Hepatocyte (in vitro differentiated cells): ENCODE measurements at regions not wholly inside any gene's neighbourhood (a gene's known extent, or its start where the extent isn't known, plus 50 kb on each side); places are given as distances from the start of the nearest gene placed in this dataset.
A peak's percentile ranks its signal among the peaks of the same experiment; 100 is the strongest.

ENCODE experiments used
- DNase-seq: peaks from one replicate; pipeline ENCODE4 v3.0.0-alpha.2; 2016; ENCODE audit warnings: low spot score
- H2AFZ ChIP-seq: fragments of 200-600 bp; sonication (generic); 2 replicates; pipeline ENCODE4 v1.6.0; 2016; ENCODE audit warnings: antibody characterized with exemption, mild to moderate bottlenecking
- H3K27ac ChIP-seq: fragments of 200-600 bp; sonication (generic); 2 replicates; pipeline ENCODE4 v1.5.1; 2016; ENCODE audit warnings: mild to moderate bottlenecking
- H3K27me3 ChIP-seq: fragments of 200-600 bp; sonication (generic); 2 replicates; pipeline ENCODE4 v1.6.1; 2016
- H3K36me3 ChIP-seq: fragments of 200-600 bp; sonication (generic); replicated peaks from 2 replicates; pipeline ENCODE4 v1.5.1; 2016; ENCODE audit warnings: low read depth; ENCODE audit not compliant: insufficient read depth
- H3K4me1 ChIP-seq: fragments of 200-600 bp; sonication (generic); 2 replicates; pipeline ENCODE4 v1.5.1; 2016; ENCODE audit warnings: mild to moderate bottlenecking, moderate library complexity; ENCODE audit not compliant: insufficient read depth
- H3K4me2 ChIP-seq: fragments of 200-600 bp; sonication (generic); 2 replicates; pipeline ENCODE4 v1.6.0; 2016
- H3K4me3 ChIP-seq: fragments of 200-600 bp; sonication (generic); 2 replicates; pipeline ENCODE4 v1.5.1; 2016; ENCODE audit warnings: mild to moderate bottlenecking
- H3K79me2 ChIP-seq: fragments of 200-600 bp; sonication (generic); 2 replicates; pipeline ENCODE4 v1.6.0; 2017; ENCODE audit warnings: mild to moderate bottlenecking
- H3K9me2 ChIP-seq: fragments of 200-600 bp; sonication (generic); replicated peaks from 2 replicates; pipeline ENCODE4 v1.6.0; 2017; ENCODE audit warnings: mild to moderate bottlenecking; ENCODE audit not compliant: insufficient read depth
- H3K9me3 ChIP-seq: fragments of 200-600 bp; sonication (generic); 2 replicates; pipeline ENCODE4 v1.5.1; 2016; ENCODE audit warnings: low read depth, mild to moderate bottlenecking
- H4K20me1 ChIP-seq: fragments of 200-600 bp; sonication (generic); 2 replicates; pipeline ENCODE4 v1.6.0; 2016; ENCODE audit warnings: mild to moderate bottlenecking; ENCODE audit not compliant: insufficient read depth, poor library complexity, severe bottlenecking
- EZH2 ChIP-seq: fragments of 200-600 bp; sonication (generic); IDR thresholded peaks from 2 replicates; pipeline ENCODE4 v1.6.1; 2016; ENCODE audit warnings: antibody characterized with exemption, mild to moderate bottlenecking, borderline replicate concordance
- EZH2phosphoT487 ChIP-seq: fragments of 200-600 bp; sonication (generic); IDR thresholded peaks from one replicate; pipeline ENCODE4 v1.6.1; 2018; ENCODE audit warnings: antibody characterized with exemption, mild to moderate bottlenecking, low read depth, moderate library complexity; ENCODE audit not compliant: unreplicated experiment, severe bottlenecking
- WGBS: methylation state at CpG from one replicate; pipeline ENCODE4 v1.1.6; 2016; ENCODE audit warnings: low lambda C conversion rate; ENCODE audit errors: missing lambda C conversion rate; 5-methylcytosine and 5-hydroxymethylcytosine counted together
- TF ChIP-seq, protein P1 (sequence below): fragments of 200-600 bp; sonication (generic); IDR thresholded peaks from 2 replicates; pipeline ENCODE4 v1.5.1; 2016; ENCODE audit warnings: antibody characterized with exemption, mild to moderate bottlenecking; ENCODE audit not compliant: poor library complexity

DNA sequence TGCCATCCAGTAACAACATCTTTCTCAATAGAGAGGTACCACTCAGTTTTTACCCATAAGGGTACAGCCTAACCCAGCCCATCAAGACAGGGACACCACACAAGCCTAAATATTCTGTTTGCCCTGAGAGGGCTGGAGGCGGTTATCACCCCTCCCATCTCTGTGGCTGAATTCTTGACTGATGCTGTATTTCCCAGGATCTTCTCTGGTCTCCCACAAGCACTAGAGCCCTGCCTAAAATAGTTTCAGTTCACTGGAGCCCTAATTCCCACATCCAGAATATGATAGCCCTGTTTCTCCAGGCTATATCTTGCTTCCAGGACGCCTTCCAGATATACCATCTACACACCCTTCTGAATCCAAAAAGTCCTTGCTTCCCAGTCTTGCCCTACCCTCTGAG lies 91.6 kb upstream of the NMU start:
- Histone ChIP-seq H3K27ac (no peak overlapping the region), H2AFZ (no peak overlapping the region), H3K9me3 (no peaks in the 10 kb centered on the region), H3K4me1 (no peaks in the 10 kb centered on the region), H3K9me2 (no peaks in the 10 kb centered on the region), H3K4me2 (no peak overlapping the region), H3K4me3 (no peak overlapping the region), H3K79me2 (no peaks in the 10 kb centered on the region), H4K20me1 (no peaks in the 10 kb centered on the region), H3K27me3 (no peaks in the 10 kb centered on the region), H3K36me3 (no peaks in the 10 kb centered on the region)
- 82% methylated on average over 2 of the region's 2 CpGs for whole genome bisulfite sequencing
- no peak for TF ChIP-seq EZH2phosphoT487
- TF ChIP-seq EZH2: no peak
- TF ChIP-seq, protein P1, sequence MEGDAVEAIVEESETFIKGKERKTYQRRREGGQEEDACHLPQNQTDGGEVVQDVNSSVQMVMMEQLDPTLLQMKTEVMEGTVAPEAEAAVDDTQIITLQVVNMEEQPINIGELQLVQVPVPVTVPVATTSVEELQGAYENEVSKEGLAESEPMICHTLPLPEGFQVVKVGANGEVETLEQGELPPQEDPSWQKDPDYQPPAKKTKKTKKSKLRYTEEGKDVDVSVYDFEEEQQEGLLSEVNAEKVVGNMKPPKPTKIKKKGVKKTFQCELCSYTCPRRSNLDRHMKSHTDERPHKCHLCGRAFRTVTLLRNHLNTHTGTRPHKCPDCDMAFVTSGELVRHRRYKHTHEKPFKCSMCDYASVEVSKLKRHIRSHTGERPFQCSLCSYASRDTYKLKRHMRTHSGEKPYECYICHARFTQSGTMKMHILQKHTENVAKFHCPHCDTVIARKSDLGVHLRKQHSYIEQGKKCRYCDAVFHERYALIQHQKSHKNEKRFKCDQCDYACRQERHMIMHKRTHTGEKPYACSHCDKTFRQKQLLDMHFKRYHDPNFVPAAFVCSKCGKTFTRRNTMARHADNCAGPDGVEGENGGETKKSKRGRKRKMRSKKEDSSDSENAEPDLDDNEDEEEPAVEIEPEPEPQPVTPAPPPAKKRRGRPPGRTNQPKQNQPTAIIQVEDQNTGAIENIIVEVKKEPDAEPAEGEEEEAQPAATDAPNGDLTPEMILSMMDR: no peak
- DNase-seq: no peak

DNA sequence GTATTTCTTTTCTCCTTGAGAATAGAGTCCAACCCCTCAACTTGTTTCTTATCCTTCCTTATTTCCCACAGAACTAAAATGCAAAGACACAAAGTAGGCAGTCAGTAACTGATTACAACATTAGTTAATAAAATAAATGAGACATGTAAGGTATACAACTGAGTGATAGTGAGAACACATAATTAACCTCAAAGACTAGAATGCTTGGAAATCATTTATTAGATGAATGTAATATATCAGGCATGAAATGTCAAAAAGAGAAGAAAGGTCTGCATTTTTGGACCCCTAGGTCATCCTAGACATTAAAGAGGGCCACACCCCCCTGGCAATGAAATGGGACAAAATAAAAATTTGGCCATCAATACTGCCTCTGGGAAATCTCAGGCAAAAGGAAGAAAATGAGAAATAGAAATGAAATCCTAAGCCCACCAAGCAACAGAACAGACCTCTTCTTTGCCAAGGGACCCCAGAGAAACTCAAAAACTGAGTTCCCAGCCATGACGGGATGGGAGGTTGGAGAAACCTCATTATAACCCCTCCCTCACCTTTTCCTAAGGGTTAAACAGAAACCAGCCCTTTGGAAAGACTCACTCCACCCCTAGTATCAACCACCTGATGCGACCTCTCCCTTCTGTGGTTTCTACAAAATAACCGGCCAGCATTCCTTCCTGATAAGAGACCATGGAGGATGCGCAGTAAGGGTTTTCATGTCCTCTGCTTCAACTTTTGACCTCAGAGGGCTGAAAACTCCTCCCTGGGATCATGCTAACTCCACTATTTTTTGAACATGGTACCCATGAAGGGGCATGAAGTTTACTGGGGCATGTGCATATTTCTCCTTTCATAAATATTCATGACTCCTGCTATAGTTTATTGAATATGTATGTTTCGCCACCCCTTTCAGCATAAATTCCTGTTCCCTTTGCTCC lies 90.0 kb upstream of the EXOC1L start:
- Histone ChIP-seq H3K9me2 (no peaks in the 10 kb centered on the region), H3K79me2 (no peaks in the 10 kb centered on the region), H3K27me3 (no peaks in the 10 kb centered on the region), H3K4me1 (peaks cover 4% of the 10 kb centered on the region), H3K27ac (peak overlapping the region; percentile 33), H4K20me1 (no peaks in the 10 kb centered on the region), H3K36me3 (no peaks in the 10 kb centered on the region), H3K4me3 (no peak overlapping the region), H2AFZ (no peak overlapping the region), H3K4me2 (no peak overlapping the region), H3K9me3 (no peaks in the 10 kb centered on the region)
- peak; percentile 41 for DNase-seq
- 75% methylated on average over 5 of the region's 5 CpGs for WGBS
- TF ChIP-seq EZH2phosphoT487 (no peak), EZH2 (no peak)
- TF ChIP-seq, protein P1: no peak

DNA sequence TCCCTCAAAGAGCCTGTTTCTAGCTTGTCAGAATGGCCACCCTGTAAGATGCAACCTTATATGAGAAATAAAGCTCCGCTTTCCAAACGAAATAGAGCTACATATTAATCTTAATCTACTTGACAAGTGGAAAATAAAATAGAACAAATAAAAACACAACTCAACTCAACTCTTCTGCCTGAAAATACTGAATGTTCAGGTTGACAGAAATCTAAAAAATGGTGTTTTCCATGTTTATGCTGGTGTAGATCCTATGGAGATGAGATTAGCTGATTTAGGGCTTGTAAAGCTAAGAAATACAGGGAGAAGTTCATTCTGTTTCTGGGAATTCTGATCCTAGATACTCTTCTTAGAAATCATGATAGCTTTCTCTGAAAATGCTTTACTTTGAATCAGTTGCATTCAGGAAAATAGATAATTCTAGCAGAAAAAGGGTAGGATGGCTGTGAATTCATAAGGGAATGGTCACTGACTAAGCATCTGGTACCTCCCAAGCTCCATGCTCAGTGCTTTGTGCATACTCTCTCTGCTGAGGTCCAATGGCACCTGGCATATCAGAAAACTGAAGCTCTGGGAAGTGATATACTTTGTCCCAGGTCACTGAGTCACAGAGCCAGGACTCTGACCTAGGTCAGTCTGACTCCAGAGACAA lies 89.2 kb upstream of the EXOC1L start:
- Histone ChIP-seq H3K36me3 (no peaks in the 10 kb centered on the region), H2AFZ (no peak overlapping the region), H3K9me2 (no peaks in the 10 kb centered on the region), H3K4me2 (no peak overlapping the region), H3K27me3 (no peaks in the 10 kb centered on the region), H3K4me3 (no peak overlapping the region), H3K27ac (peak overlapping the region; percentile 33), H3K4me1 (peaks cover 4% of the 10 kb centered on the region), H3K9me3 (no peaks in the 10 kb centered on the region), H4K20me1 (no peaks in the 10 kb centered on the region), H3K79me2 (no peaks in the 10 kb centered on the region)
- TF ChIP-seq, protein P1: no peak
- TF ChIP-seq EZH2 (no peak), EZH2phosphoT487 (no peak)
- no peak for DNase-seq
- WGBS: 95% methylated on average over 2 of the region's 2 CpGs
